IMR-90 (cell line): ENCODE measurements at regions not wholly inside any gene's neighbourhood (a gene's known extent, or its start where the extent isn't known, plus 50 kb on each side); places are given as distances from the start of the nearest gene placed in this dataset.

ENCODE experiments used
- ATAC-seq: fragments of 200-7000 bp; cut with Tn5 transposase; 2 replicates; pipeline ENCODE4 v1.9.1; 2020; ENCODE audit warnings: low read depth, mild to moderate bottlenecking, moderate library complexity
- BruUV-seq: library from RNA; stranded (reverse); fragments of 400-500 nt; replicated peaks from 2 replicates; lab custom pipeline; 2021; lab: Mats Ljungman, UMichigan
- CTCF ChIA-PET: fragments of 300-600 bp; formaldehyde crosslinking; extraction: SDS; loops from one replicate; lab custom pipeline; 2021; ENCODE audit warnings: antibody characterized with exemption; lab: Yijun Ruan, JAX
- POLR2A ChIA-PET: fragments of 300-600 bp; sonication (Branson Sonifier 250); formaldehyde crosslinking; loops from one replicate; lab custom pipeline; 2022; ENCODE audit warnings: antibody characterized with exemption; ENCODE audit not compliant: unreplicated experiment; lab: Charles Lee
- DNase-seq: peaks from one replicate; pipeline ENCODE4 v3.0.0; 2013
- H2AFZ ChIP-seq: replicated peaks from 2 replicates; pipeline ENCODE3; 2013; ENCODE audit warnings: low read length, mild to moderate bottlenecking; ENCODE audit not compliant: poor library complexity
- H2AK5ac ChIP-seq: 2 replicates; pipeline ENCODE4 v1.6.1; 2013; ENCODE audit warnings: low read depth, low read length, inconsistent platforms
- H2AK9ac ChIP-seq: replicated peaks from 2 replicates; pipeline ENCODE3; 2013; ENCODE audit warnings: mild to moderate bottlenecking, low read depth, low read length, moderate library complexity; ENCODE audit not compliant: poor library complexity
- H2BK120ac ChIP-seq: 2 replicates; pipeline ENCODE4 v1.6.1; 2013; ENCODE audit warnings: low read depth, low read length, inconsistent platforms
- H2BK15ac ChIP-seq: 3 replicates; pipeline ENCODE4 v1.6.1; 2013; ENCODE audit warnings: low read depth, low read length, inconsistent platforms
- H2BK20ac ChIP-seq: 2 replicates; pipeline ENCODE4 v1.6.1; 2013; ENCODE audit warnings: low read depth, mild to moderate bottlenecking, inconsistent platforms, low read length, moderate library complexity
- H2BK5ac ChIP-seq: 2 replicates; pipeline ENCODE4 v1.6.1; 2013; ENCODE audit warnings: mild to moderate bottlenecking, low read depth, low read length, inconsistent platforms; ENCODE audit not compliant: poor library complexity, severe bottlenecking
- H3K14ac ChIP-seq: replicated peaks from 2 replicates; pipeline ENCODE4 v1.6.1; 2013; ENCODE audit warnings: low read depth, low read length, inconsistent platforms
- H3K18ac ChIP-seq: 2 replicates; pipeline ENCODE4 v1.6.1; 2013; ENCODE audit warnings: low read depth, low read length, control low read depth
- H3K23ac ChIP-seq: 2 replicates; pipeline ENCODE4 v1.6.1; 2013; ENCODE audit warnings: low read depth, low read length, inconsistent platforms
- H3K27ac ChIP-seq: 2 replicates; pipeline ENCODE4 v1.5.1; 2013; ENCODE audit warnings: mild to moderate bottlenecking, control low read depth, low read length; ENCODE audit not compliant: insufficient read depth
- H3K27me3 ChIP-seq: 2 replicates; pipeline ENCODE4 v1.6.1; 2013; ENCODE audit warnings: low read length; ENCODE audit not compliant: control insufficient read depth, insufficient read depth
- H3K36me3 ChIP-seq: 2 replicates; pipeline ENCODE4 v1.6.1; 2013; ENCODE audit warnings: low read length, mixed read lengths; ENCODE audit not compliant: control insufficient read depth, insufficient read depth
- H3K4ac ChIP-seq: 2 replicates; pipeline ENCODE4 v1.6.1; 2013; ENCODE audit warnings: low read depth, low read length, inconsistent platforms
- H3K4me1 ChIP-seq: 2 replicates; pipeline ENCODE4 v1.6.1; 2013; ENCODE audit warnings: low read length, mixed read lengths; ENCODE audit not compliant: control insufficient read depth, insufficient read depth
- H3K4me2 ChIP-seq: 2 replicates; pipeline ENCODE4 v1.6.1; 2013; ENCODE audit warnings: low read depth, mild to moderate bottlenecking, control low read depth, low read length, moderate library complexity
- H3K4me3 ChIP-seq: 2 replicates; pipeline ENCODE4 v1.5.1; 2013; ENCODE audit warnings: low read depth, mild to moderate bottlenecking, control low read depth, low read length, moderate library complexity; ENCODE audit not compliant: insufficient read depth
- H3K56ac ChIP-seq: 2 replicates; pipeline ENCODE4 v1.6.1; 2013; ENCODE audit warnings: low read length, inconsistent platforms; ENCODE audit not compliant: insufficient read depth; ENCODE audit errors: extremely low read depth
- H3K79me1 ChIP-seq, 2 experiments: 2 replicates each; pipeline ENCODE4 v1.6.1; 2013; ENCODE audit warnings: low read length in 2 of 2, inconsistent platforms in 1 of 2, low read depth in 1 of 2
- H3K9ac ChIP-seq: 2 replicates; pipeline ENCODE4 v1.6.1; 2013; ENCODE audit warnings: low read depth, low read length, control low read depth
- H3K9me1 ChIP-seq: 2 replicates; pipeline ENCODE4 v1.6.1; 2013; ENCODE audit warnings: low read length, inconsistent platforms; ENCODE audit not compliant: insufficient read depth
- H3K9me3 ChIP-seq: 2 replicates; pipeline ENCODE4 v1.6.1; 2013; ENCODE audit warnings: low read length; ENCODE audit not compliant: control insufficient read depth, insufficient read depth
- H4K20me1 ChIP-seq: 2 replicates; pipeline ENCODE4 v1.6.1; 2013; ENCODE audit warnings: low read length, inconsistent platforms; ENCODE audit not compliant: insufficient read depth
- H4K5ac ChIP-seq: 2 replicates; pipeline ENCODE4 v1.6.1; 2013; ENCODE audit warnings: mild to moderate bottlenecking, low read depth, low read length, control low read depth
- H4K8ac ChIP-seq, 2 experiments: 2 replicates each; pipeline ENCODE4 v1.6.1; 2013; ENCODE audit warnings: low read depth in 2 of 2, low read length in 2 of 2, control low read depth in 1 of 2, inconsistent platforms in 1 of 2
- H4K91ac ChIP-seq: 2 replicates; pipeline ENCODE4 v1.6.1; 2013; ENCODE audit warnings: low read depth, low read length, inconsistent platforms; ENCODE audit not compliant: insufficient read depth
- CHD1 ChIP-seq: IDR thresholded peaks from 2 replicates; pipeline ENCODE4 v1.6.1; 2012; ENCODE audit warnings: low read depth, low read length, improper control_type of control experiment
- FOS ChIP-seq: fragments of 150-350 bp; IDR thresholded peaks from 2 replicates; pipeline ENCODE4 v1.6.1; 2016; ENCODE audit warnings: low read depth, low read length
- MAFK ChIP-seq: IDR thresholded peaks from 2 replicates; pipeline ENCODE4 v1.6.1; 2012; ENCODE audit warnings: low read depth, low read length, improper control_type of control experiment
- WGBS, 2 experiments: methylation state at CpG; one replicate each; pipeline versions ENCODE4 v1.1.5 to v1.1.7; 2013; ENCODE audit warnings: missing lambda C conversion rate in 2 of 2; ENCODE audit not compliant: insufficient read length in 1 of 2; ENCODE audit errors: extremely low coverage in 2 of 2; 5-methylcytosine and 5-hydroxymethylcytosine counted together
- dilution Hi-C: fragments of 300-500 bp; cut with HindIII; formaldehyde crosslinking; loops from one replicate; pipeline ENCODE4 v1.14.3; 2018; ENCODE audit warnings: low sequenced_read_pairs; ENCODE audit not compliant: unreplicated experiment
- in situ Hi-C: fragments of 300-500 bp; cut with MboI; formaldehyde crosslinking; loops from 3 replicates; pipeline ENCODE4 v1.14.3; 2019; ENCODE audit warnings: low sequenced_read_pairs, inconsistent platforms, mixed read lengths
- intact Hi-C: fragments of 100-400 bp; cut with micrococcal nuclease; formaldehyde crosslinking; loops from 2 replicates; pipeline ENCODE4 v1.10.0; 2022

GRCh38 chr13:111627596-111627995 lies 307.2 kb downstream of the TEX29 start:
- intact Hi-C loops (no loop called here), in situ Hi-C loops (no loop called here), dilution Hi-C loops (no loop called here)
- Histone ChIP-seq H3K23ac (no peak overlapping the region), H2AK5ac (no peak overlapping the region), H3K4ac (no peak overlapping the region), H2BK120ac (no peak overlapping the region), H3K18ac (no peak overlapping the region), H2AFZ (no peak overlapping the region), H3K9ac (no peak overlapping the region), H3K79me1 (no peaks in the 10 kb centered on the region), H2BK20ac (no peak overlapping the region), H2AK9ac (no peak overlapping the region), H4K20me1 (no peaks in the 10 kb centered on the region), H4K8ac (no peak overlapping the region), H4K5ac (no peak overlapping the region), H2BK5ac (no peak overlapping the region), H3K27me3 (no peaks in the 10 kb centered on the region), H3K27ac (no peak overlapping the region), H3K56ac (no peak overlapping the region), H3K4me1 (no peaks in the 10 kb centered on the region), H3K9me3 (peaks cover 56% of the 10 kb centered on the region), H2BK15ac (no peak overlapping the region), H3K4me2 (no peak overlapping the region), H3K9me1 (no peaks in the 10 kb centered on the region), H3K36me3 (no peaks in the 10 kb centered on the region), H3K14ac (no peak overlapping the region), H3K4me3 (no peak overlapping the region), H4K91ac (no peak overlapping the region)
- ChIA-PET POLR2A (no interaction called here), CTCF (no interaction called here)
- DNase-seq (no peak), ATAC-seq (no peak)
- TF ChIP-seq MAFK = no peak
- no peak for TF ChIP-seq CHD1
- TF ChIP-seq FOS = no peak
- no TSS peak for BruUV-seq
- 78% methylated on average over 5 of the region's 13 CpGs; no CpG with 5 or more reads in 1 of the 2 experiments for WGBS, 2 experiments
